ENCODE measurements at regions not wholly inside any gene's neighbourhood (a gene's known extent, or its start where the extent isn't known, plus 50 kb on each side); places are given as distances from the start of the nearest gene placed in this dataset.

- TF ChIP-seq POLR2A (IDR thresholded peaks at IDR 0.05): no peak
- no peak for TF ChIP-seq CTCF (IDR thresholded peaks at IDR 0.05)
Measured at GRCh38 chr2:128505150-128505490, 186.5 kb upstream of the HS6ST1 start.
